Skin of body (tissue), 1 donor: ENCODE measurements at regions not wholly inside any gene's neighbourhood (a gene's known extent, or its start where the extent isn't known, plus 50 kb on each side); places are given as distances from the start of the nearest gene placed in this dataset.

Experiments
- DNase-seq: peaks from one replicate; lab custom pipeline; 2025; lab: John Stamatoyannopoulos, UW

DNA sequence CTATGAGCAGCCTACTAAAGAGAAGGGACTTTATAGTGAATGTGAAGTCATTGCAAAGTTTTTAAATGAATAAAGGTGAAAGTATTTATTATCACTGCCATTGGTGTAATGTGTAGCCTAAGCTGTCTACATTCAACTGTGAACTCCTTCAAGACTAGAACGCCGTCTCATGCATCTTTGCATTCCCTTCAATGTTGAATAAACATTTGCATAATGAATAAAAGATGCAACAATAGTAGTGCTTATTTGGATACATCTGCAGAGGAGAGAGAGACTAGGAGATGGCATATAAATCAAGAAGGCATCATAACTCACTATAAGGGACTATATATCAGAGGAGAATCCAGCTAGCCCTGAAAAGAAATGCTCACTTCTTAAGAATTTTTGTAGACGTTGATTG, 1623.8 kb upstream of the TENM3 start:
- DNase-seq = no peak

DNA sequence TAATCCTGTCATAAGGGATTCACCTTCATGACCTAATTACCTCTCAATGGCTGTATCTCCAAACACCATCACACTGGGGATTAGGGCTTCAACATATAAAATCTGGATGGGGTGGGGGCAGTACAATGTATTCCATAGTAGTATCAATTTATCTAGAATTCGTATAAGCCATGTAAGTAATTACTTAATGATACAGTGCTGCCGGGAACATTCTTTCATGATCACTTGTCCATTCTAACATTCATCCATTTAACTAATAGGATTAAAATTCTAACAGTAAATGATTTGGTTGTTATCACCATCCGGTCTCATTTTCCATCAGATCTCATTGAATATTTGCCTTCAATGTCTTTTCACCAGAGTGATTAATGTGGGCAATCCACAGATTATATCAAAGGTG, 1620.9 kb upstream of the TENM3 start:
- no peak for DNase-seq

DNA sequence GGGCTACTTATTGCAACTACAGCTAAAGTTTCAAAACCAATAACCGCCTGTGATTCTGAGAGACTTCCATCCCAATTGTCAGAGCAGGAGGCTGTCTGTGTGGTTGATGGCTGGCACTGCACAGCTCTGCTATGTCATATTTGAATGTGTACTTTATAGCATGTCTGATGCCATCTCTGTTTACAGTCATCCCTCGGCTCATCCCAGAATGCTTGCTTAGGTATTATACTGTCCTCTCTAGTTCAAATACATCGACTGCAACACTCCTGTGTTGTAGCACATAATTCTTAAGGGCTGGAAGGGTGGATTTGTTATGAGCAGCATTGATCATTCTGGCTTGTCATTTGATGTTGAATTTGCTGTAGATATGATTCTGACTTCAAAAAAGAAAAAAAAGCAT, 1617.5 kb upstream of the TENM3 start:
- DNase-seq = no peak

DNA sequence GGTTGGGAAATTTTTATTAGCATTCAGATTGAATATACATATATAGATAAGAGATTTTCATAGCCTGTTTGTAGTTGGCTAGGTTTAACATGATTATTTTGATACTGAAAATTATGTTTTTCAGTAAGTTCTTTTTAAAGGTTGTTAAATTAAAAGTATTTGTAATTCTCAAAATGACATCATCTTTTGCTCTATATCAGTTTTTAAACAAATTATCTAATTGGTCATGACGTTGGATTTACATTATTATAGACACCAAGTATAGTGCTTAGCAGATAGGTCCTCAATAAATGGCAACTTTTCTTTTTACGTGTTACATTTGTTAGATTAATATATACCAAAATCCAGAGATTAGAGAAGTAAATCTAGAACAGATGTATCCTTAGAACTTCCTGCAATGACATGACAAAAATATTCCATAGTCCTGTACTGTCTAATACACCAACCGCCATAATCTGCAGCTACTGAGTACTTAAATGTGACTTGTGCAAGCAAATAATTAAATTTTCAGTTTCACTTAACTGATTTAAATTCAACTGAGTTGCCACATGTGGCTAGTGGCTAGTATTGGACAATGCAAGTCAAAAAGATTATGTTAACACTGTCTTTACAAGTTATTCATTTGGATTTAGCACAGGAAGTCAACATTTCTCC, 1613.1 kb upstream of the TENM3 start:
- DNase-seq = no peak

DNA sequence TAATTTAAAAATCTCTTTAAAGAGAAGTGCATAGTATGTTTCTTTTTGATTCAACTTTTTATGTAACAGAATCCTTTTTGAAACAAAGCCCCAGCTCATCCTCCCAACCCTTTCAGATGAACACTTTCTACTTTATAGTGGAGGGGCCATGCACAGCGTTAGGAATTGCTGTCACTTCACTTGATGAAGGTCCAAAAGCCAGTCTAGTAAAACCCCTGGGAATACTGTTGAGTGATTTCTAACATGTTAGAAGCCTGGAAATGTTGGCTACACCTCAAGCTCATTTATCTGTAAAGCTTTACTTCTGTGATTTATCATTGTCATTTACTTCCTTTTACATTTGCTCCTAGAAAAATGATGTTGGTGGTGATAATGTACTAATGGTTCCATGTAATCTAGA, 1608.9 kb upstream of the TENM3 start:
- no peak for DNase-seq

DNA sequence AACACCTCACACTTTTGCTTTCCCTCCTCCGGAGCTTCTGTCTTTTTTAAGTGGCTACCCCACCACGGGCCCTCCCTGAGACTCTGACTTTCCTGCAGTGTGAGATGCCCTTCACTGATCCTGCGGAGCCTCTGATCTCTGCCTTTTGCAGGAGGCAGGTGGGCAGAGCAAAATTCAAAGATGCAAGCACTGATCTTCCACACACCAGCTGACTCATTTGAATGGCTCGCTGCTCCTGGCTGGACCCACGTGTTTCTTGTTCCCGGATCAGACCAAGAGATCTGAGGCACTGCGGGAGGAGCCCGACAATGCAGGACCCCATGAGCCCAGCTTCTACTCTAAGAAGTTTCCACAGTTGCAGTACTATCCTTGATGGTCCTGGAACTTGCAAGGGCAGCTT, 1607.9 kb upstream of the TENM3 start:
- DNase-seq = no peak

DNA sequence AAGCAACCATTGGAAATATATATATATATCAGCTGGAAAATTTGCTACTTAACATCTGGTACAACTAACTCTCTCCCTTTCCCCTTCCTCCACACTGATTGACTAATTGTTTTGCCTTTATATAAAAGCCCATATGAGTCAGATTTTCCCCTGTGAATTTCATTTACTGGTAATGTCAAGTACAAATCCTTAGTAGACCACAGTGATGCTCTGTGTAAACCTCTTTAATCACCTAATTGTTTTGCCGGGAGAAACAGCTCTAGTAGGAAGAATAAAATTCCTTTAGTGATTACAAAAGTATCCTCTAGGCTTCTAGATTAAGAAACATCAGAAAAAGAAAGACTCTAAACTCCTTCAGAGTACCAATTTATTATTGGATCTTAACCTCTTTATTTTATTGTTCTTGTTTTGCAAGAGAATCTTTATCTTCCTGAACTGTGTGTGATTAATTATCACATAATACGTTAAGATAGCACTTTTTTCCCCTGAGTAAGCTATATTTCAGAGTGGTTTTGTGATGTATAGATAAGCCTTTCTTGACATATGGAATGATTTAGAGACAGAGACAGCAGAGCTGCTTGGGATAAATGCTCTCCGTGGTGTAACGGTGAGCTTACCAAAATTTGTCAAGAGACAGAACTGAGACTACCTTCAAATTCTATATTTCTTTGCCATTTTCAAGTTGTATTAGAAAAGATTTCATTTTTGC, 1606.4 kb upstream of the TENM3 start:
- no peak for DNase-seq

DNA sequence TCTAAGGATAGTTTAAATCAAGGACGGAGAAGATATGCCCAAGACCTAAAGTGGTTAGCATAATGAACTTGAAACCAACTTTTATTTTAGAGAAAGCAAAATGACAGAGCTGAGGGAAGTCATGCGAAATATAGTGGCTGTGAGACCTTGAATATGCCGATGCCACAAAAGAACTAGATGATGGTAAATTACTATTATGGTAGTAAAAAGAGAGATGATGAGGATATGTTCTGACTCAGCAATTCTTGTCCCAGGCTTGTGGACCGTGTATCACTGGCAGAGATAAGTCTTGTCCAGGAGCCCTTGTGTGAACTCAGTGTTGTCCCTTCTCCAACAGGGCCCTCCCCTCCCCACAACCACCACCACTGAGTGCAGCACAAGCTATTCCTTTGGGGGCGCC, 1605.6 kb upstream of the TENM3 start:
- no peak for DNase-seq

DNA sequence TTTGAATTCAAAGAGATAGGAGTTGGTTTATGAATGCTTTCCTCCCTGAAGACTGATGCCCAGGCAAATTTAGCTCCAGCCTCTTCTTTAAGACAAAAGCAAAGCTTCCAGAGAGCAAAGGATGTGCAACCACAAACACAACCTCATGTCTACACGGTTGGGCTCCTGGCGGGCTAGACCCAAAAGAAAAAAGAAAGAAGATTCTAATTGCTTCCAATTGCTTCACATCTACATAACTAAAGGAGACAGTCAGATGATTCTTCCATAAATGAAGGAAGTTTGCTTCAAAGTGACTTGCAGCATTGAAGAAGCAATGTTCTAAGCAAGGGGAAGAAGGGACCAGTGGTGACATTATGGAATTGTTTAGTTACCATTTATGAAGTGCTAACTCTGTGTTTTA, 1603.0 kb upstream of the TENM3 start:
- DNase-seq = no peak

DNA sequence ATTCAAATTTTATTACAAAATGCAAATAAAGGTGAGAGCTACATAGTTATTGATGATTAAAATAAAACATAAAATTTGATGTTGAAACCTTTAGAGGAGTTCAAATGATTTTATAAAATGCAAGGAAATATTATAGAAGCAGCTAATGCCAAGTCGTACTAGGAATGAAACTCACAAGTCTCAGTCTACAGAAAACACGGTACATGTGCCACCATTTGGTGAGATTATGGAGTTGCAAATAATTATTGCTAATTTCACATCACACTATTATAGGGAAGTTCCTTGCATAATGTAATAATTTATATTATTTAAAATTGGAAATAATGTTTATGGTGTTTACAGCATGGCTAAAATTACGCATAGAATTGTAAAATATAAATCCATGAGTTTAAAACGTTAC, 1601.7 kb upstream of the TENM3 start:
- DNase-seq = no peak

DNA sequence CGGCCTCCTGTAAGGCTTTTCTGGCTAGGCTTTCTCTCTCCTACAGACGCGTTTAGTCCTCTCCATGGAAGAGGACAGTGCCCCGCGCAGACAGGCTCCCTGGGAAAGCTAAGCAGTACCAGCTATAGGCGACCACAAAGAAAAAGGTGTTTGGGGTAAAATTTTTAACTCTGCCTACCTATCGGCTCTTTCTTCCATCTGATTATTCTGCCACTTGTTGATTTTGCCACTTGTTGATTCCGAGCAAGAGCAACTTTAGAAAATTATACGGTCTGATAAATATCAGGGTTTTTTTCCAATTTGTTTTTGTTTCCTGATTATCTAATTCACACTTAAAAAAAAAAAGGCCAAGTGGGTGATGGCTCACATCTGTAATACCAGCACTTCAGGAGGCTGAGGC, 1600.5 kb upstream of the TENM3 start:
- no peak for DNase-seq

DNA sequence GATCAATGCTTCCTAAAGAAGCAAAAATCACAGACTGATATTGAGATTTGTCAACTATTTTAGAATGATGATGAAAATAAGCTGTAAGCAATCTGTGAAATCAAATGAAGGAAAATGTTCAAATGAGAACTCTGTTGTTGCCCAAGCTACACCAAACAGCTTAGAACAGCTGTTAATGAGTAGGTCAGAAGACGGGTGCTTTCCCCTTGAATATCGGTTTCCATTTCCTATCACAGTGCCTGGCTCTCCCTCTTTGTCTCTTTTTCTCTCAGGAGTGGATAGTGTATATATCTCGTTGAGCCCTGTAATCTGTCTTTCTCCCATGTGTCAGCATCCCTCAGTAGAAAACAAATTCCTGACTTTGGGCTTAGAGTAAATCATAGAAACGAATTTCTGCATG, 1592.9 kb upstream of the TENM3 start:
- no peak for DNase-seq

DNA sequence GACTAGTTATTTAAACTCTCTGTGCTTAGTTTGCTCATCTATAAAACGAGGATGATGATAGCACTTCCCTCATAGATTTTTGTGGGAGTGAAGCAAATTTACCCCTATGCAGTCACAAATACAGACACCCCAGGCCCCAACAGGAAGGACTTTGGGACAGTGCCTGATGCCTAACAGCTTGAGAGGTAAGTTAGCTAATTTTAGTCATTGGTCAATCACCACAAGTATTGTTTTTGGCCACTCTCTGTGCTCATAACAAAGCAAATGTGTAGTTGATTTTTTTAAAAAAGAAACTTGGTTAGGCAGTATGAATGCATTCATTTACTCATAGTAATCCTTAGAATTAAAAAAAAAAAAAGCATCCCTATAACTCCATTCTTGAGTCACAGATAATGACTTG, 1590.7 kb upstream of the TENM3 start:
- DNase-seq = no peak

DNA sequence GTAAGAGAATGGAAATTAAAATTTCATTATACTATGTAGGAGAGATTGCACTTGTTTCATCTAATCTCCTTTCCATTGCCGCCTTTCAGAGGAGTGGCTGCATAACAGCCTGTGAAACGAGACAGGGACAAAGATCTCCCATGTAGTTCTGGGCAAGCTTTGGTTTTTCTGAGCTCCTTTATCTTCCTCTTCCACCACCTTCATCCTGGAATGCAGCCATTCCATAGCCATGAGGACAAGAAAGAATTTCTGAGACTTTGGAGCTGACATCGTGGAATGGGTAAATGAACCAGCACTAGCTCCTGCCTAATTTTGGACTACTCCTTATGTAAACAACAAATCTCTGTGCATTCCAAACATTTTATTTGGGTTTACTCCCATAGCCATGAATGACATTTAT, 1587.3 kb upstream of the TENM3 start:
- DNase-seq = no peak

DNA sequence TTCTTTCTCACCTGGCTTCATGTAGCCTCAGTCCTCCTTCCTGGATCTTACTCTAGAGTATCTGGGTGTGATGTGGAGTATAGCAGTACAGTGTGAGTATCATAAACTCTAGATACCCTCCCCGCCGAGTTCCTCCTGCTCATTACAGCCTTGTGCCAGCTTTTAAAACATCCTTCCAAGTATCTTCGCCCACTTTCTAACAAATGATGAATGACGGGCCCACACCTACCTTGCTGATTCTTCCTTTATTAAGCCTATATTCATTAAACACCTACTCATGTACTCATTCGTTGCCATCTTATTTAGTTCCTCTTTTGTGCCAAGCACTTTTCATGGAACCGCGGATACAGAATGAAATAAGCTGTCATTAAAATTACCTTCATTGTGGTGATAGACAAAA, 1585.3 kb upstream of the TENM3 start:
- no peak for DNase-seq

DNA sequence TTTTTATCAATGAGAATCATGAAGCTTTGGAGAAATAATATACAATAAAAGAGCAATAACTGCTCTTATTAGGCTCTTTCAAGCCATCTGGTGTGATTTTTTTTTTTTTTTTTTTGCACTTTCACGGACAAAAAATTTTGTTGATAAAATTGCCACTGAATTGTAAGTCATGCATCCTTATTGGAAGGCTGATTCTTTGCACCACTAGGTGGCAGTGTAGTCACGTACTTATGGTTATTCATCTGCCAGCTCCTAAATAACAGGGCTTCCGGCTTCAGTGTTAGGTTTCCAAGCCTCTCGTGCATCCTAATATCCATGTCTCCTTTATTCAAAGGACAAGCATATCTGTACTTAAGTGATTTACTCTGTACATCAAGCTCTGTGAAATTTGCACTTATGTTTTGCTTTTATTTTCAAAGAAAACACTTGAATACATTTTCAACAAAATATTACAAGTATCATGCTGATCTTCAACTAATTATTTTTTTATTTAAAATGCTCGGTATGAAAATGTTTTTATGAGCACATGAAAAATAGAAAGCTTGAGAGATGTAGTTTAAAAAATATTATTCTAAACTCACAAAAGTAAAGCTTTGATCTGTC, 1578.3 kb upstream of the TENM3 start:
- DNase-seq = peak; percentile 78

DNA sequence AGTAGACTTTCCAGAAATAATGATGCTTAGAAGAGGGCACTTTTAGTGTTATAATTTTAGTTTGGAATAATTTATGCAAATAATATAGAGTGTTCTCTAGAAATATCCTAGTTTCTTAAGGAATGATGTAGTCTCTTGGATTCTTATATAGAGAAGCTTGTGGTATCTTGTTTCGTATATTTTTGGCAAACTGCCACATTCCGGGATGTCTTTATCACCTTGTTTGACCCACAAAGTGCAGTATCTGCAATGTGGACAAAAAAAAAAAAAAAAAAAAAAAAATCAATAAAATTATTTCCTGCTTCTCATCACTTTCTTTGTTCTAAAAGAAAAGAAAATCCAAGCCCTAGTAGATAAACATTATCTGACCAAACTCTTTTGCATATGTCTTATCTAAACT, 1577.7 kb upstream of the TENM3 start:
- DNase-seq = no peak

DNA sequence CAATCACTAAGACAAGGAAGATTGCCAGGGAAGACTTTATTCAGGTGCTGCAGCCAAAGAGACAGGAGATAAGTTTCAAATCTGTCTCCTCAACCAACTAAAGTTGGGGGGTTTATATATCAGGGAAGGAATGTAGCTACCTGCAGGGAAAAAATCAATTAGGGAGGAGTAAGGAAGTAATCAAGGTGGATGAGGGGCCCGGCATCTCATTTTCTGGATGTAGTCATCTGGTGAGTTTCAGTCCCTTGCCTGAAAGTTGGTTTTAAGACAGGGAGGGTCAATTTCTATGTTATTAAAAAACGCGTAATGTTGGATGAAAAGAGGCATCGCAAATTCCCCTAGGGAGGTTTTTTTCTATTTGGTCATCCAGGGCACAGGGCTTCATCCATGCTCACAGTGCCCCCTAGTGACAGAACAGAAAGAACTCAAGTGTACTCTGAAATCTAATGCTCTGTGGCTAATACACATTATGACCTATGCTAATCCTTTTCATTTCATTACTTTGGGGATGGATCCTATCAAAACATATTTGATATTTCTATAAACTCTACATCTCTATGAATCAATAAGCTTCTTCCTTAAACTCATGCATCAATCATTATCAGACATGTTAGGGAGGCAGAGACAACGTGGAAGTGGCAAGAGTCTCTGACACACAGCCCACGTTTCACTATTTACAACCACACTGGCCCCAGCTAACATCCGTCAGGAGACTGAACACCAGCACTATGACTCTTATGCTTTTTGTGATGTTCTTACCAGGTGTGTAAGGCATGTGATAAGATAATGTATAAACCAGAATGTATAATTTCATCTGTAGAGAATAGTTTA, 1577.0 kb upstream of the TENM3 start:
- DNase-seq = no peak

DNA sequence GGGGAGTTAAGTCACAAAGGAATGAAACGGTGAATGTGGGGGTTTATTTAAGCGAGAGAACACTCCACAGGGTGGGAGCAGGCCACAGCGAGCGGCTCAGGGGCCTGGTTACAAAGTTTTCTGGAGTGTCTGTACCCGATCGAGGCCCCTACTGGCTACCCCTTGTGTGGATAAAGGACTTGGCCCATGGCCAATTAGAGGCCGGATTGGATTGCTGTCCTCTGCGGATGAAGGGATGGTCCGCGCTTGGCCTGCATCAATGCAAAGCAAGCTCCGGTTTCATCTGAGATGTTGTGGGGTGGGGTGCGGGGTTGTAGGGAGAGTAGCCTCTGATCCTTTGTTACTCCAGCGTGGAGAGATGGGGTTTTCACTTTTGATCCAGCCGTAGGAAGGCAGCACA, 1574.5 kb upstream of the TENM3 start:
- no peak for DNase-seq

DNA sequence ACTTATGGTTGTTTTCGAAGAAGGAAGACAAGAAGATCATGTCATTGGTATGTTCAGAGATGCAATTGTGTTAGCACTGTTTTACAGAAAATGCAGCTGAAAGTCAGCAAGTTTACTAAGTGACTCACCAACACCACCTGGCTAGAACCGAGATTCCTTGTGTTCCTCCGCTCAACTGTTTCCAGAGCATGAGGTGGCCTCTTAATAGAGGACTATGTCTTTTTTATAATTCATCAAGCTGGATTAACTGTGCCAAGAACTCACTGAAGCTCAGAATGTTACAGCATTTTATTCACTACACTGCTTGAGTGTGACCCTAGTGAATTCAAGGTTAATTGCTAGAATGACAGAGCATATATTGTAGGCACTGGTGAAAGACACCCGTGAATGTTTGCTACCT, 1573.5 kb upstream of the TENM3 start:
- no peak for DNase-seq

DNA sequence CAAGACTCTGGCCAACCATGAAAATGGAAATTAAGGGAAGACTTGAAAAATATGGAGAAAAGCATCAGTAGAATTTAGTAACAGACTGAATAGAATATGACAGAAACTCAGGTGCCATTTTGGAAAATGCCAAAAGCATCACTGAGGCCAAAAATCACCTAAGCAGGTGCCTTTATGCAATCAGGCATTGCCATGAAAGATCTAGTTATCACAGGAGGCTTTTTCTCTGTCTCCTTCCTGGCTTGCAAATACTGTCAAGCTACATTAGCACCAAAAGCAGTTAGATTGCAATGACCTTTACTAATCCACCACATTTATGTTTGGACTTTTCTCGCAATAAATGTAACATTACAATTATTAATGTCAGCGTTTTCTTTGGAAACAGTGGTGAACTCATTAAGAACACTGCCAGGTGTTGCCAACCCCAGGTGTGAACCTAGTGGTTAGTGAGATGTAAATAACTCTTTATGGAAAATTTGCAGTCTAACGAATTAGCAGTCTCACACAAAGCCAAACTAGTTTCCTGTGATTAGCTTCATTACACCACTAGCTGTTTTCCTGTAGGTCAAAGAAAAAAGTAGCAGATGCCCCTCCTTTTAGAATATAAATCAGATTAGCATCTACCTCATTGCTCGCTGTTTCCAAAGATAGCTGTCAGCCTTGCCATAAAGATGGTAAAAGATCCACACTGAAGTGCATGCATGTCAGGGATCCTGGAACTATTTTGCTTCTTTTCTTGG, 1568.4 kb upstream of the TENM3 start:
- DNase-seq = no peak

DNA sequence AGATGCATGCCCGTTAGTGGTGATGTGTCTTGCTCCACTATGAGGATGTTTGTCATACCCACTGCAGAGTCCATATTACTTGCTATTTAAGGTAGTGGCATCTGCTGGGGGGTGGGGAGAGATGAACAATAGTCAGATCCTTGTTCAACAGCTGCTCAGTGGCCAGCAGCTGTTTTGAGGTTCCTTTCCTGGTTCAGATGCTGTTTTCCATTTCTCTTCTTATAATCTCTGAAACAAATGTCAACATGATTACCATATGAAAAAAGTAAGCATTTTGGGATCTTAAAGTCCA, 1567.9 kb upstream of the TENM3 start:
- DNase-seq = no peak
